ENCODE measurements at regions not wholly inside any gene's neighbourhood (a gene's known extent, or its start where the extent isn't known, plus 50 kb on each side); places are given as distances from the start of the nearest gene placed in this dataset.

DNA sequence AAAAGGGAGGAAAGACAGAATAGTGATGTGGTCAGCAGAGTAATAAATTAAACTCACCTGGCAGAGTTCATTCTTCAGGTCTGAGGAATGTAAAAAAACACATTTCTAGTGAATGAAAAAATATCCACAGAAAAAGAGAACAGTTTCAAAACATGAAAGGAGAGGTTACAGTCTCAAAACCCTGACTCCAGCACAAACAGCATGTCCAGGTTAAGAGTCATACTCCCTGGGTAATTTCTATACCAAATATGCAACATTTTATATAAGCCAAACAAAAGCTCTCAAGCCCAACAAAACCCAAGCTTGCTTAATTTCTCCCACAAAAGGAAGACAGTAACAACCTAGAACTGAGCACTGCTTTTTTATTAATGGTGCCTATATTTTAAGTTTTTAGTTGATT, 173.0 kb downstream of the NTMT2 start:
- TF ChIP-seq EZH2phosphoT487 (IDR thresholded peaks at IDR 0.05) (no peak), EZH2 (IDR thresholded peaks at IDR 0.05) (no peak)
- TF ChIP-seq, protein P1, sequence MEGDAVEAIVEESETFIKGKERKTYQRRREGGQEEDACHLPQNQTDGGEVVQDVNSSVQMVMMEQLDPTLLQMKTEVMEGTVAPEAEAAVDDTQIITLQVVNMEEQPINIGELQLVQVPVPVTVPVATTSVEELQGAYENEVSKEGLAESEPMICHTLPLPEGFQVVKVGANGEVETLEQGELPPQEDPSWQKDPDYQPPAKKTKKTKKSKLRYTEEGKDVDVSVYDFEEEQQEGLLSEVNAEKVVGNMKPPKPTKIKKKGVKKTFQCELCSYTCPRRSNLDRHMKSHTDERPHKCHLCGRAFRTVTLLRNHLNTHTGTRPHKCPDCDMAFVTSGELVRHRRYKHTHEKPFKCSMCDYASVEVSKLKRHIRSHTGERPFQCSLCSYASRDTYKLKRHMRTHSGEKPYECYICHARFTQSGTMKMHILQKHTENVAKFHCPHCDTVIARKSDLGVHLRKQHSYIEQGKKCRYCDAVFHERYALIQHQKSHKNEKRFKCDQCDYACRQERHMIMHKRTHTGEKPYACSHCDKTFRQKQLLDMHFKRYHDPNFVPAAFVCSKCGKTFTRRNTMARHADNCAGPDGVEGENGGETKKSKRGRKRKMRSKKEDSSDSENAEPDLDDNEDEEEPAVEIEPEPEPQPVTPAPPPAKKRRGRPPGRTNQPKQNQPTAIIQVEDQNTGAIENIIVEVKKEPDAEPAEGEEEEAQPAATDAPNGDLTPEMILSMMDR (IDR thresholded peaks at IDR 0.05), result no peak
- no peak overlapping the region for H3K27ac ChIP-seq
- no peak overlapping the region for H3K4me2 ChIP-seq
- no peak for DNase-seq (ENCODE audit: low spot score)
- no peaks in the 10 kb centered on the region for H3K27me3 Mint-ChIP-seq (ENCODE audit: insufficient read depth, low read depth)
- no peaks in the 10 kb centered on the region for H3F3A ChIP-seq (ENCODE audit: low read depth)
- H3K4me1 Mint-ChIP-seq, result peaks cover 14% of the 10 kb centered on the region
- no peaks in the 10 kb centered on the region for H3K36me3 ChIP-seq
- no peak overlapping the region for H2AFZ ChIP-seq (replicated peaks)
- no peaks in the 10 kb centered on the region for H3K79me2 ChIP-seq (ENCODE audit: low read depth)
- H3K9me3 Mint-ChIP-seq, result peaks cover 3% of the 10 kb centered on the region
- no peak overlapping the region for H3K27ac Mint-ChIP-seq
- no peaks in the 10 kb centered on the region for H3K9me3 ChIP-seq (ENCODE audit: low read depth)
- no peaks in the 10 kb centered on the region for H3K36me3 Mint-ChIP-seq
- H3K4me3 ChIP-seq, result no peak overlapping the region
- H3K4me3 Mint-ChIP-seq, result no peak overlapping the region
- H3K9ac ChIP-seq, result no peak overlapping the region
- H3K4me1 ChIP-seq, result no peaks in the 10 kb centered on the region
- no peaks in the 10 kb centered on the region for H3K27me3 ChIP-seq
- no peaks in the 10 kb centered on the region for H4K20me1 ChIP-seq (ENCODE audit: low read depth)

DNA sequence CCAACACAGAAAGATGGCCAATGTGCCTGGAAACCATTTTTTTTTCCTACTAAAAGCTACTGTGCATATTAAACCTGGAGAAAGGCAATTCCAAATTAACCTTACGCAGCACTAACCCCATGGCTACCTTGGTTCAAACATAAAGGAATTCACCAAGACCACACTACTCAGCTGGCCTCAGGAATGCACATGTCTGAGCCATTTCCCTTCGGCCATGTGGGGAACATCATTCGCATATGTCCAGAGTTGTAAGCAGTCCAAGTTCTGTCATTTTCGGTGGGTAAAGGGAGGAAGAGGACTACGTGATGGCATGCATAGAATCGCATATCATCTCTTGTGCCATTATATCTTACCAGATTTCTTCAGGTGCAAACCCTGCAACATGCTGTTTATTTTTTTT, 175.4 kb downstream of the NTMT2 start:
- no peak overlapping the region for H3K27ac ChIP-seq
- H3K9me3 ChIP-seq (ENCODE audit: low read depth), result no peaks in the 10 kb centered on the region
- Mint-ChIP-seq H3K36me3 (no peaks in the 10 kb centered on the region), H3K9me3 (peaks cover 3% of the 10 kb centered on the region), H3K4me1 (peaks cover 2% of the 10 kb centered on the region), H3K27ac (no peak overlapping the region), H3K27me3 (ENCODE audit: insufficient read depth, low read depth) (no peaks in the 10 kb centered on the region), H3K4me3 (no peak overlapping the region)
- no peak overlapping the region for H3K9ac ChIP-seq
- no peaks in the 10 kb centered on the region for H4K20me1 ChIP-seq (ENCODE audit: low read depth)
- H3K36me3 ChIP-seq, result no peaks in the 10 kb centered on the region
- H3K79me2 ChIP-seq (ENCODE audit: low read depth), result no peaks in the 10 kb centered on the region
- H3K4me3 ChIP-seq, result no peak overlapping the region
- no peaks in the 10 kb centered on the region for H3K27me3 ChIP-seq
- H3K4me2 ChIP-seq, result no peak overlapping the region
- H3K4me1 ChIP-seq, result no peaks in the 10 kb centered on the region
- no peaks in the 10 kb centered on the region for H3F3A ChIP-seq (ENCODE audit: low read depth)
- no peak for TF ChIP-seq EZH2phosphoT487 (IDR thresholded peaks at IDR 0.05)
- TF ChIP-seq, protein P1 (IDR thresholded peaks at IDR 0.05), result no peak
- no peak for TF ChIP-seq EZH2 (IDR thresholded peaks at IDR 0.05)
- H2AFZ ChIP-seq (replicated peaks), result no peak overlapping the region
- DNase-seq (ENCODE audit: low spot score), result no peak

DNA sequence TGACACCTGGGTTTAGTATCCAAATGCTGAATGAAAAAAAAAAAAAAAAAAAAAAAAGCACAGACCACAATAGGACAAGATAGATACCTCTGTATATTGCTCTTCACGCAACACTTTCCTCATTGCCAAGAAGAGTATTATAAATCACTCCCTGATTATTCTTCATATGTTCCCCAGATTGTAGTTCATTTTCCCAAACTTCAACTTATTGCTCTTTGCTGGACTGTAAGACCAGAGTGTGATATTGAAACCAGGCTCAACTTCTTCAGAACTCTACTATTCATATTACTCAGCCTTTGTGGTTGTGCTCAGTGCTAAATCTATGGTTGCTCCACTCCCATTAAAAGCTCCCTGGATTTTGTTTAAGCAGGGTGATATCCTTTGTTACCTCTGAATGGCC, 180.4 kb downstream of the NTMT2 start:
- H3K27me3 Mint-ChIP-seq (ENCODE audit: insufficient read depth, low read depth), result no peaks in the 10 kb centered on the region
- H3K27me3 ChIP-seq, result no peaks in the 10 kb centered on the region
- H3F3A ChIP-seq (ENCODE audit: low read depth), result no peaks in the 10 kb centered on the region
- no peaks in the 10 kb centered on the region for H4K20me1 ChIP-seq (ENCODE audit: low read depth)
- TF ChIP-seq EZH2phosphoT487 (IDR thresholded peaks at IDR 0.05) (no peak), EZH2 (IDR thresholded peaks at IDR 0.05) (no peak)
- TF ChIP-seq, protein P1 (IDR thresholded peaks at IDR 0.05), result no peak
- H3K4me1 ChIP-seq, result no peaks in the 10 kb centered on the region
- no peak overlapping the region for H3K4me3 Mint-ChIP-seq
- no peak overlapping the region for H2AFZ ChIP-seq (replicated peaks)
- H3K36me3 ChIP-seq, result no peaks in the 10 kb centered on the region
- no peak overlapping the region for H3K9ac ChIP-seq
- no peak overlapping the region for H3K27ac ChIP-seq
- no peak overlapping the region for H3K27ac Mint-ChIP-seq
- no peaks in the 10 kb centered on the region for H3K36me3 Mint-ChIP-seq
- no peaks in the 10 kb centered on the region for H3K9me3 ChIP-seq (ENCODE audit: low read depth)
- no peaks in the 10 kb centered on the region for H3K79me2 ChIP-seq (ENCODE audit: low read depth)
- no peak overlapping the region for H3K4me2 ChIP-seq
- no peaks in the 10 kb centered on the region for H3K4me1 Mint-ChIP-seq
- no peak for DNase-seq (ENCODE audit: low spot score)
- peaks cover 3% of the 10 kb centered on the region for H3K9me3 Mint-ChIP-seq
- H3K4me3 ChIP-seq, result no peak overlapping the region

DNA sequence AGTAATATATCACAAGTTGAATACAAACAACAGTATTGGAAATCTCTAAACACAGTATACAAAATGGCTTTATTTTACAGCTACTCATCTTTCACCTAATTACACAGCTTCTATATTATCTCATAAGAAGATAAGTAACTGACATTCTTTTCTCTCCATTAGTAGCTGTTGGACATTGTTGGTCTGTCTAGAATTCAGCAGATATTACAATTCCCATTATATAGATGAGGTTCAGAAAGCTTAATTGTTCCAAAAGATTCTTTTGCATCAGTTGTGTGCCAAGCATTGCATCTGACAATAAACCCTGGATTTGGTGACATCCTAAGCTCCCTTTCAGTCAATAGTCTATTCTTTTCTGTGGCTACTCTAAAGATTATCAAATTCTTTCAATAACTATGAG, 187.0 kb downstream of the NTMT2 start:
- DNase-seq (ENCODE audit: low spot score), result no peak
- no peak overlapping the region for H3K4me3 ChIP-seq
- H3K27me3 ChIP-seq, result no peaks in the 10 kb centered on the region
- Mint-ChIP-seq H3K27me3 (ENCODE audit: insufficient read depth, low read depth) (no peaks in the 10 kb centered on the region), H3K4me1 (no peaks in the 10 kb centered on the region), H3K36me3 (no peaks in the 10 kb centered on the region), H3K9me3 (no peaks in the 10 kb centered on the region), H3K27ac (no peak overlapping the region), H3K4me3 (no peak overlapping the region)
- no peak overlapping the region for H3K27ac ChIP-seq
- H2AFZ ChIP-seq (replicated peaks), result no peak overlapping the region
- H4K20me1 ChIP-seq (ENCODE audit: low read depth), result no peaks in the 10 kb centered on the region
- no peak overlapping the region for H3K9ac ChIP-seq
- no peaks in the 10 kb centered on the region for H3K9me3 ChIP-seq (ENCODE audit: low read depth)
- H3K4me2 ChIP-seq, result no peak overlapping the region
- no peaks in the 10 kb centered on the region for H3F3A ChIP-seq (ENCODE audit: low read depth)
- no peaks in the 10 kb centered on the region for H3K79me2 ChIP-seq (ENCODE audit: low read depth)
- TF ChIP-seq EZH2phosphoT487 (IDR thresholded peaks at IDR 0.05) (no peak), EZH2 (IDR thresholded peaks at IDR 0.05) (no peak)
- TF ChIP-seq, protein P1 (IDR thresholded peaks at IDR 0.05), result no peak
- H3K36me3 ChIP-seq, result no peaks in the 10 kb centered on the region
- no peaks in the 10 kb centered on the region for H3K4me1 ChIP-seq
